ENCODE measurements at regions not wholly inside any gene's neighbourhood (a gene's known extent, or its start where the extent isn't known, plus 50 kb on each side); places are given as distances from the start of the nearest gene placed in this dataset.

GRCh38 chr1:157291083-157291482, 152.9 kb upstream of the ETV3 start:
- H2AFZ ChIP-seq (ENCODE audit: low read depth, low read length, poor library complexity, severe bottlenecking): no peak overlapping the region
- no peak overlapping the region for H3K27ac ChIP-seq (ENCODE audit: low read depth, low read length)
- no peaks in the 10 kb centered on the region for H3K9me2 ChIP-seq (ENCODE audit: insufficient read depth)
- no peak for TF ChIP-seq ATF3 (IDR thresholded peaks at IDR 0.05)
- TF ChIP-seq EGR1 (IDR thresholded peaks at IDR 0.05; ENCODE audit: low read depth): no peak
- TF ChIP-seq TCF7L2 (IDR thresholded peaks at IDR 0.05; ENCODE audit: borderline replicate concordance, extremely low read depth, insufficient read depth, insufficient read length): no peak
- TF ChIP-seq REST (IDR thresholded peaks at IDR 0.05; ENCODE audit: low read depth): no peak
- TF ChIP-seq, protein P1, sequence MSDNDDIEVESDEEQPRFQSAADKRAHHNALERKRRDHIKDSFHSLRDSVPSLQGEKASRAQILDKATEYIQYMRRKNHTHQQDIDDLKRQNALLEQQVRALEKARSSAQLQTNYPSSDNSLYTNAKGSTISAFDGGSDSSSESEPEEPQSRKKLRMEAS (IDR thresholded peaks at IDR 0.05): no peak
- TF ChIP-seq POLR2A (IDR thresholded peaks at IDR 0.05; ENCODE audit: borderline replicate concordance, extremely low read depth, insufficient read depth, insufficient read length): no peak
- TF ChIP-seq CTCF (IDR thresholded peaks at IDR 0.05 in 2 of 3, conservative IDR thresholded peaks at IDR 0.05 in 1 of 3; ENCODE audit: borderline replicate concordance in 1 of 3, insufficient read depth in 1 of 3, low read depth in 2 of 3, low read length in 2 of 3): no peak
- TF ChIP-seq RAD21 (IDR thresholded peaks at IDR 0.05; ENCODE audit: low read depth): no peak
- no peak for TF ChIP-seq SIN3A (IDR thresholded peaks at IDR 0.05; ENCODE audit: low read depth)
- TF ChIP-seq ZNF274 (IDR thresholded peaks at IDR 0.05; ENCODE audit: low read depth, low read length): no peak
- TF ChIP-seq ZFX (IDR thresholded peaks at IDR 0.05): no peak
- no peak for TF ChIP-seq SP1 (IDR thresholded peaks at IDR 0.05; ENCODE audit: low read depth)
- TF ChIP-seq SRF (IDR thresholded peaks at IDR 0.05; ENCODE audit: low read depth): no peak
- TF ChIP-seq YY1 (IDR thresholded peaks at IDR 0.05; ENCODE audit: extremely low read depth, insufficient replicate concordance, low read depth, low read length): no peak
- TF ChIP-seq ELF1 (IDR thresholded peaks at IDR 0.05; ENCODE audit: borderline replicate concordance, low read depth): no peak
- TF ChIP-seq CEBPB (IDR thresholded peaks at IDR 0.05; ENCODE audit: low read depth): no peak
- TF ChIP-seq, protein P2, sequence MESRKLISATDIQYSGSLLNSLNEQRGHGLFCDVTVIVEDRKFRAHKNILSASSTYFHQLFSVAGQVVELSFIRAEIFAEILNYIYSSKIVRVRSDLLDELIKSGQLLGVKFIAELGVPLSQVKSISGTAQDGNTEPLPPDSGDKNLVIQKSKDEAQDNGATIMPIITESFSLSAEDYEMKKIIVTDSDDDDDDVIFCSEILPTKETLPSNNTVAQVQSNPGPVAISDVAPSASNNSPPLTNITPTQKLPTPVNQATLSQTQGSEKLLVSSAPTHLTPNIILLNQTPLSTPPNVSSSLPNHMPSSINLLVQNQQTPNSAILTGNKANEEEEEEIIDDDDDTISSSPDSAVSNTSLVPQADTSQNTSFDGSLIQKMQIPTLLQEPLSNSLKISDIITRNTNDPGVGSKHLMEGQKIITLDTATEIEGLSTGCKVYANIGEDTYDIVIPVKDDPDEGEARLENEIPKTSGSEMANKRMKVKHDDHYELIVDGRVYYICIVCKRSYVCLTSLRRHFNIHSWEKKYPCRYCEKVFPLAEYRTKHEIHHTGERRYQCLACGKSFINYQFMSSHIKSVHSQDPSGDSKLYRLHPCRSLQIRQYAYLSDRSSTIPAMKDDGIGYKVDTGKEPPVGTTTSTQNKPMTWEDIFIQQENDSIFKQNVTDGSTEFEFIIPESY (IDR thresholded peaks at IDR 0.05; ENCODE audit: extremely low read depth, insufficient replicate concordance, low read length): no peak
- TF ChIP-seq FOSL1 (IDR thresholded peaks at IDR 0.05; ENCODE audit: low read depth): no peak
- TF ChIP-seq CBX3 (IDR thresholded peaks at IDR 0.05; ENCODE audit: low read depth): no peak
- H3K9me3 ChIP-seq (ENCODE audit: control insufficient read depth in 1 of 2, insufficient read depth in 1 of 2, low read depth in 1 of 2, low read length in 2 of 2): no peaks in the 10 kb centered on the region
- H3K36me3 ChIP-seq (ENCODE audit: control insufficient read depth in 1 of 2, insufficient read depth in 2 of 2, low read length in 2 of 2): no peaks in the 10 kb centered on the region
- no peaks in the 10 kb centered on the region for H3K4me1 ChIP-seq (ENCODE audit: control insufficient read depth in 1 of 2, insufficient read depth in 2 of 2, low read length in 2 of 2)
- H4K20me1 ChIP-seq (ENCODE audit: insufficient read depth): no peaks in the 10 kb centered on the region
- H3K4me2 ChIP-seq (ENCODE audit: low read length): no peak overlapping the region
- no peaks in the 10 kb centered on the region for H3K79me2 ChIP-seq (ENCODE audit: insufficient read depth, low read length)
- no peak overlapping the region for H3K9ac ChIP-seq (ENCODE audit: low read length)
- ChIA-PET POLR2A (no interaction called here), CTCF (no interaction called here), RAD21 (ENCODE audit: low non-redundant PET in 1 of 2, low total read pairs in 2 of 2, uncharacterized antibody in 2 of 2, unreplicated experiment in 2 of 2) (no interaction called here)
- peaks cover 61% of the 10 kb centered on the region for H3K27me3 ChIP-seq (ENCODE audit: insufficient read depth, low read length)
- BruUV-seq (replicated peaks): no TSS peak
- no peak for DNase-seq (ENCODE audit: low read depth, low spot score)
- H3K4me3 ChIP-seq (replicated peaks in 1 of 2; ENCODE audit: low read depth in 1 of 2, low read length in 2 of 2): no peak overlapping the region
- intact Hi-C loops (cut with micrococcal nuclease): no loop called here
- ATAC-seq: no peak
